Ovary (tissue), 3 donors: ENCODE measurements at regions not wholly inside any gene's neighbourhood (a gene's known extent, or its start where the extent isn't known, plus 50 kb on each side); places are given as distances from the start of the nearest gene placed in this dataset.

ENCODE experiments used
- EP300 ChIP-seq: sonication (generic); formaldehyde crosslinking; IDR thresholded peaks from one replicate; pipeline ENCODE4 v1.6.1; 2017; ENCODE audit warnings: antibody characterized with exemption
- POLR2A ChIP-seq: fragments of 450-650 bp; IDR thresholded peaks from one replicate; pipeline ENCODE4 v1.6.1; 2017; ENCODE audit warnings: antibody characterized with exemption, mild to moderate bottlenecking, moderate library complexity
- TF ChIP-seq, protein P1 (sequence below), 3 donors: fragments of 450-650 bp in 2 of 3; fragments of 200-600 bp in 1 of 3; IDR thresholded peaks; one replicate each; pipeline versions ENCODE4 v1.5.1 to v1.8.0; 2016 to 2022; ENCODE audit warnings: antibody characterized with exemption in 3 of 3, mild to moderate bottlenecking in 1 of 3
- donor health status: DM: no; HTN: no; CAD: no.

GRCh38 chr12:76666290-76666835 lies 97.6 kb upstream of the ZDHHC17 start:
- TF ChIP-seq, protein P1, sequence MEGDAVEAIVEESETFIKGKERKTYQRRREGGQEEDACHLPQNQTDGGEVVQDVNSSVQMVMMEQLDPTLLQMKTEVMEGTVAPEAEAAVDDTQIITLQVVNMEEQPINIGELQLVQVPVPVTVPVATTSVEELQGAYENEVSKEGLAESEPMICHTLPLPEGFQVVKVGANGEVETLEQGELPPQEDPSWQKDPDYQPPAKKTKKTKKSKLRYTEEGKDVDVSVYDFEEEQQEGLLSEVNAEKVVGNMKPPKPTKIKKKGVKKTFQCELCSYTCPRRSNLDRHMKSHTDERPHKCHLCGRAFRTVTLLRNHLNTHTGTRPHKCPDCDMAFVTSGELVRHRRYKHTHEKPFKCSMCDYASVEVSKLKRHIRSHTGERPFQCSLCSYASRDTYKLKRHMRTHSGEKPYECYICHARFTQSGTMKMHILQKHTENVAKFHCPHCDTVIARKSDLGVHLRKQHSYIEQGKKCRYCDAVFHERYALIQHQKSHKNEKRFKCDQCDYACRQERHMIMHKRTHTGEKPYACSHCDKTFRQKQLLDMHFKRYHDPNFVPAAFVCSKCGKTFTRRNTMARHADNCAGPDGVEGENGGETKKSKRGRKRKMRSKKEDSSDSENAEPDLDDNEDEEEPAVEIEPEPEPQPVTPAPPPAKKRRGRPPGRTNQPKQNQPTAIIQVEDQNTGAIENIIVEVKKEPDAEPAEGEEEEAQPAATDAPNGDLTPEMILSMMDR (IDR thresholded peaks at IDR 0.05), result no peak
- TF ChIP-seq POLR2A (no peak), EP300 (no peak)
